BJ (cell line): ENCODE measurements at regions not wholly inside any gene's neighbourhood (a gene's known extent, or its start where the extent isn't known, plus 50 kb on each side); places are given as distances from the start of the nearest gene placed in this dataset.

Source experiments
- CTCF ChIA-PET: fragments of 350-600 bp; formaldehyde crosslinking; extraction: SDS; loops from one replicate; lab custom pipeline; 2021; ENCODE audit warnings: antibody characterized with exemption, inconsistent platforms; lab: Yijun Ruan, JAX
- POLR2A ChIA-PET: fragments of 300-600 bp; sonication (Branson Sonifier 250); formaldehyde crosslinking; extraction: SDS; loops from one replicate; lab custom pipeline; 2021; ENCODE audit warnings: antibody characterized with exemption; lab: Charles Lee
- DNase-seq: peaks from one replicate; pipeline ENCODE4 v3.0.0-alpha.2; 2011; ENCODE audit warnings: low read depth
- H3K27me3 ChIP-seq: 2 replicates; pipeline ENCODE4 v1.6.0; 2011; ENCODE audit warnings: low read length; ENCODE audit not compliant: control insufficient read depth, insufficient read depth
- H3K36me3 ChIP-seq: 2 replicates; pipeline ENCODE4 v1.5.1; 2011; ENCODE audit warnings: low read length; ENCODE audit not compliant: control insufficient read depth, insufficient read depth
- H3K4me3 ChIP-seq: 2 replicates; pipeline ENCODE4 v1.5.1; 2011; ENCODE audit warnings: low read depth, mild to moderate bottlenecking, control low read depth, low read length
- CTCF ChIP-seq: IDR thresholded peaks from 2 replicates; pipeline ENCODE4 v1.5.1; 2011; ENCODE audit warnings: low read depth, mild to moderate bottlenecking, control low read depth, inconsistent platforms, low read length, moderate library complexity; ENCODE audit not compliant: insufficient read depth

DNA sequence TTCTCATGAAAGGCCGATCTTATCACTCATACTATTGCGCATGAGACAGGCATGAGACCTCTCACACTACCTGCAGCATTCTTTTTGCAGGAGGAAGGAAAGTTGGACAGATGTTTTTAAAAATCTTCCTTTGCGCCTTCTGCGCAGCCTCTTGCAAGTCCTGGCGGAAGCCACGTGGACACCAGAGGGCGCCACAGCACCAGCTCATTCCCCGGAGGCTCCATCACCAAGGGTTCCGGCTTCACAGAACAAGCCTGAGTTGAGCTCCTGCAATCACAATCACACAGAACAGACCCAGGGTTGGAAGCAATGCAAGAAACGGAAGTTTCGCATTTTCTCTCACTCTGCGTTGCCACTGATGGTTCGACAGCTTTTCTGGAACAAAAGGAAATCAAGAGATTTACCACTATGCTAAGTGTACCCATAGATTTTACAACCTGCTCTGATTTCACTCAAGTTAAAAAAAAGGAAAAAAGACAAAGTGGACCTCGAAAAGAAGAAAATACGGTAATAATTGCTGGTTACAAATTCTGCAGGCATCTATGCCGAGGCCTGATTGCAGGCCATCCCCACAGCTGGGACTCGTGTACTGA, 304.7 kb upstream of the MSX2 start:
- TF ChIP-seq CTCF = peak; percentile 98
- Histone ChIP-seq H3K4me3 (peak overlapping the region; percentile 33), H3K36me3 (no peaks in the 10 kb centered on the region), H3K27me3 (peaks cover under 1% of the 10 kb centered on the region; the same call in 1 of the 2 replicates)
- ChIA-PET CTCF (interaction anchor here (0.7 to 4.4 kb wide), 33 partner anchors 9 to 1061 kb away, joined by 3 to 43 read pairs (median 4); no protein-coding TSS in a partner anchor), POLR2A (interaction anchor here (0.5 to 0.6 kb wide), 2 partner anchors 305 to 515 kb away, joined by 4 to 5 read pairs; partner anchors contain the start of gene MSX2)
- DNase-seq = peak; percentile 55

GRCh38 chr5:174420651-174421407, 303.6 kb upstream of the MSX2 start:
- POLR2A ChIA-PET = no interaction called here
- Histone ChIP-seq H3K27me3 (peaks cover 1% of the 10 kb centered on the region; the same call in 1 of the 2 replicates), H3K4me3 (no peak overlapping the region), H3K36me3 (no peaks in the 10 kb centered on the region)
- CTCF ChIA-PET = interaction anchor here (1.2 to 4.4 kb wide), 7 partner anchors 9 to 515 kb away, joined by 3 to 43 read pairs (median 4); no protein-coding TSS in a partner anchor
- no peak for TF ChIP-seq CTCF
- no peak for DNase-seq

GRCh38 chr5:174421408-174421805, 303.0 kb upstream of the MSX2 start:
- no peak for TF ChIP-seq CTCF
- POLR2A ChIA-PET = no interaction called here
- H3K27me3 ChIP-seq = 0 out of 2 replicates have a peak, but pooled peaks cover 1% of the 10 kb centered on the region
- CTCF ChIA-PET = interaction anchor here (1.2 to 3.0 kb wide), 3 partner anchors 12 to 514 kb away, joined by 3 to 26 read pairs (median 14); no protein-coding TSS in a partner anchor
- DNase-seq = no peak
- H3K4me3 ChIP-seq = no peak overlapping the region
- no peaks in the 10 kb centered on the region for H3K36me3 ChIP-seq

GRCh38 chr5:174423558-174423957, 300.8 kb upstream of the MSX2 start:
- H3K27me3 ChIP-seq = 0 out of 2 replicates have a peak, but pooled peaks cover 1% of the 10 kb centered on the region
- POLR2A ChIA-PET = no interaction called here
- no peak for DNase-seq
- H3K4me3 ChIP-seq = no peak overlapping the region
- TF ChIP-seq CTCF = no peak
- H3K36me3 ChIP-seq = no peaks in the 10 kb centered on the region
- CTCF ChIA-PET = interaction anchor here (1.2 to 2.9 kb wide), 2 partner anchors 95 to 369 kb away, joined by 3 to 14 read pairs; no protein-coding TSS in a partner anchor
